DMS 273 (cell line): ENCODE measurements at regions not wholly inside any gene's neighbourhood (a gene's known extent, or its start where the extent isn't known, plus 50 kb on each side); places are given as distances from the start of the nearest gene placed in this dataset.
"Not testable (repeated sequence)": the region's sequence is repeated elsewhere in the genome, so short reads cannot be mapped to it uniquely, and the experiment has no call there.

Experiments
- DNase-seq: peaks from one replicate; lab custom pipeline; 2025; ENCODE audit not compliant: unreplicated experiment; lab: John Stamatoyannopoulos, UW

GRCh38 chr3:4897765-4898453, 81.3 kb upstream of the BHLHE40 start:
- DNase-seq, result no peak

DNA sequence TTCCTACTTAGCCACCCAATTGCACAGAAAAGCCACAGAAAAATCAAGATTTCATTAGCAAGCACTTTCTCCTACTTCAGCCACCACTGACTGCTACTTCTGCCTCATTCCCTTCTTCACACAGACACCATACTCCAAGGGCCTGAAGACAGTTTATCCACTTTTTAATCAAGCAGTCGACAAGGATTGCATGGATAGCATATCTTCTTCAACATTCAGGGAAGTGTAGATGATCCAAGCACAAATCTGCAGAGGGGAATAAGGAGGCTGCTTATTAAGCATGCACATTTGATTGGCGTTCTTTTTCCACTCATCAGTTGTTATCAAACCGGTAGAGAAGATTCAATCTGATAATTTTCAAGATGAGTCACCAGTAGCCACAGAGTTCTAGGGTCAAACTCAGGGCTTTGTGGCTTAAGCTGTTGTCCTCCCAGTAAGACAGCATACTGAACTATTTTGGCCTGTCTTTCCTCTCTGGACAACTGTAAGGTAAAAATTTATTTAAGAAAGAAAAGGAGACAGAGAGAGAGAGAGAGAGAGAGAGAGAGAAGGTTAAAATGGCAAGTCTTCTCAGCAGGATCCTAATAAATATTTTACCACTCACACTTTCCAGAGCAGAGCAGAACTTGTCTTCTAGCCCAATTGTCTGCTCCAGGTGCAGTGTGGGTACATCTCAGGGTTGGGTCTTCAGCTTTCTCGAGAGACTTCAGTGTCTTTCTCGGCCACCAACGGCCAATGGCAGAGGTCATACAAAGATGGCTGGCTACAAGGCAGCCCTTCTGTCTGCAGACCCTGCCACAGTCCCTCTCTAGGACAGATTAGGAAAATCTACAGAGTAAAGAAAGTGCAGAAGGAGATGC, 80.6 kb upstream of the BHLHE40 start:
- DNase-seq, result no peak

DNA sequence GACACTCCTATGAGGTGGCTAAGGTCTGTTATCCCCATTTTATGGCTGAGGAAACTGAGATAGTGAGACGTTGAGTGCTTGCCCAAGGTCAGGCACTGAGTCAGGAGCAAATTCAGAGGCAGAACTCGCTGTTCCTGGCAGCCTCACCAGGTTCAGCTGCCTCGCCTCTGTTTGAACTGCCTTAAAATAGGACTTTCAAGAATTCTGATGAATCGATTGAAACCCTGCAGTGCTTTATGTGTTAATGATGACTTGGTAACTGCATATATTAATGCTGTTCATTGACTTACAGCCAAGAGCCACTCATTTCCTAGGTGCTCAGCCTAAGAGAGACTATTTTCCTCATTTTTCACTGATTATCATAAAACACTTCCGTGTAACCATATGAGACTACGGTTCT, 79.5 kb upstream of the BHLHE40 start:
- DNase-seq, result no peak

DNA sequence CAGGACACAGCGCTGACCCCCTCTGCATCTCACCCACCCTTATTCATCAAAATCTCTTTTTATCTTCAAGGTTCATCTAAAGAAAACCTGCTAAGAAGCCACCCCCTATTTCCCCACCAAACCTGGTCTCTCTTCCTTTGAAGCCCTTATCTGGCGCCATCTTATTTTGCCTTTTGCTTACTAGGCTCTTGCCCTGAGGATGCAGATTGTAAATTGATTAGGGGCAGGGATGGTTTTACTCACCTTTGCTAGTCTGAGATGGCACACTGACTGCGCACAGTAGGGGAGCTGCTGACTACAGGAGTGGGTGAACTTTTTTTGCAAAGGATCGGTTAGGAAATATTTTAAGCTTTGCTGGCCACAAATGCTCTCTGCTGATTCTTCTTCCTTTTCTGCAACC, 78.9 kb upstream of the BHLHE40 start:
- no peak for DNase-seq

DNA sequence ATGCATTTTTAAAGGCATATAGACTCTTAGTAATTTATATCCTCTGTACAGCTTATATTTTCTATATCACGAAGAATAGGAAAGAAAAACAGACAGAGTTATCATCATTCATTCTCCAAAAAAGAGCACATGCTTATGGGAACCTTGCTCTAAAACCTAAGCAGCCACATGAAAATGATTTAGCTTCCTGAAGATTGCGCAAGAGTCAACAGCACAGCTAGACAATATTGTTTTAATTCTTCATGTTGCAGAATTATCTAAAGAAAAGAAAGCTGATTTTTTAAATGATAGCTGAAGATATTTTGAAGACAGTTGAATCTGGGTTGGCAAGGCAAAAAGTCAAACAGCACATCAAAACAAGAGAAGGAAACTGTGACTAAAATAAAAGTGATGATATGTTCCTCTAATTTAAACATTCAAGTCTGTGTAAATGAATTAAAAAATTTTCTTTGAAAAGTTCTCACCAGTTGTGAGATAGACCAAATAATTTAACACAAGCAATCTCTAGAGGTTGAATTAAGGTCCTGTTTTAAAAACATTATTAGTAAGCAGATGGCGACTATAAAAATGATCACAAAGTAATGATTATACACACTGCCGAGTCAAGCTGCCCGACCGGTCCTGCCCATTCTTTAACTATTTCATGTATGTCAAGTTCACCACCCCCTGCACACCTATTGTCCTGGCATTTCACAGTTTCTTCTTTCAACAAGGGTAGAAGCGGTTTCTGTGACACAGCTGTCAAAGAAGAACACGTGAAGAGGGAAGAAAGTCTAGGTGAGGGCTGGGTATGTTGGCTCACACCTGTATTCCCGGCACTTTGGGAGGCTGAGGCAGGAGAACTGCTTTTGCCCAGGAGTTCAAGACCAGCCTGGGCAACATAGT, 74.2 kb upstream of the BHLHE40 start:
- peak; percentile 29 for DNase-seq

- peak; percentile 69 for DNase-seq
Observed at GRCh38 chr3:4906107-4906621, 73.1 kb upstream of the BHLHE40 start.

DNA sequence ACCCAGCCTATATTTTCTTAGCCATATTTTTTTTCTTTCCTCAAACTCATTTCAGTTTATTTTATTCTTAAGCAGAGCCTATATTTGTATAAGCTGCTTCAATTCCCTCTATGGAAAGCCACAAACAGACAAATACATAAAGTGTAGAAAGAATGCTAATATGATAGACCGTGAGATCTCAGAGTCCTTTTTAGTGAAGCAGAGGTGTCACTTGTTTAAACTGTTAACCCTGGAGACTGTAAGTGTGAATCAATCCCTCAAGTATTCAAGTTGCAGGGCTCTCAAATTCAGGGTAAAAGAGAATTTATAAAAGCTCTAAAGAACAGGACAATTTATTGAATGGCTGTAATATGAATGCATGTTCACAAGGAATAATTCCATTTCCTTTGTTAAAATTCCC, 72.2 kb upstream of the BHLHE40 start:
- DNase-seq, result no peak

GRCh38 chr3:4907643-4908432, 71.4 kb upstream of the BHLHE40 start:
- peak; percentile 56 for DNase-seq

- no peak for DNase-seq
Observed at GRCh38 chr3:4908433-4909156, 70.6 kb upstream of the BHLHE40 start.

DNA sequence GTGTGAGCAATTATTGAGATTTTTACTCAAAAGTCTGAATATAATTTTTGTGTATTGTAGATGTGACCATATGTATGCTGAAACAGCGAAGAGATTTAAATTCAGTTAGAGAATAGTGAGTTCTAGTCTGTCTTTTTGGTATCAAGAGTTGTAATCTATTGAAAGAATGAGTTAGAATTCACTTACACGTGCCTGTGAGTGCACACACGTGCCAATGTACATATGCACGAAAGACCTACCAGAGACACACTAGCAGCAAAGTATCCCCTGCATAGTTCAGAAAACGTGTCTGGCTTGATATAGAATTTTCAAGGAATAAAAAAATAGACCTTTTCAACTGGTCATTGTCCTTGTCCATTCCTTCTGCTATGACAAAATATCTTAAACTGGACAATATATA, 64.8 kb upstream of the BHLHE40 start:
- DNase-seq, result no peak

DNA sequence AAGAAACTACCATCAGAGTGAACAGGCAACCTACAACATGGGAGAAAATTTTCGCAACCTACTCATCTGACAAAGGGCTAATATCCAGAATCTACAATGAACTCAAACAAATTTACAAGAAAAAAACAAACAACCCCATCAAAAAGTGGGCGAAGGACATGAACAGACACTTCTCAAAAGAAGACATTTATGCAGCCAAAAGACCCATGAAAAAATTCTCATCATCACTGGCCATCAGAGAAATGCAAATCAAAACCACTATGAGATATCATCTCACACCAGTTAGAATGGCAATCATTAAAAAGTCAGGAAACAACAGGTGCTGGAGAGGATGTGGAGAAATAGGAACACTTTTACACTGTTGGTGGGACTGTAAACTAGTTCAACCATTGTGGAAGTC, 57.6 kb upstream of the BHLHE40 start:
- not testable (repeated sequence) for DNase-seq

GRCh38 chr3:4926892-4927291, 52.3 kb upstream of the BHLHE40 start:
- DNase-seq, result no peak

GRCh38 chr3:4928277-4928789, 50.9 kb upstream of the BHLHE40 start:
- DNase-seq, result no peak
